GM18505 (cell line): ENCODE measurements at regions not wholly inside any gene's neighbourhood (a gene's known extent, or its start where the extent isn't known, plus 50 kb on each side); places are given as distances from the start of the nearest gene placed in this dataset.
"Not testable (repeated sequence)": the region's sequence is repeated elsewhere in the genome, so short reads cannot be mapped to it uniquely, and the experiment has no call there.

ENCODE experiments used
- ATAC-seq: cut with Tn5 transposase; IDR thresholded peaks from one replicate; pipeline ENCODE4 v1.9.1; 2021; ENCODE audit not compliant: unreplicated experiment
- POLR2A ChIP-seq: IDR thresholded peaks from 4 replicates; pipeline ENCODE4 v1.6.1; 2011; ENCODE audit warnings: borderline replicate concordance; ENCODE audit not compliant: insufficient read depth, insufficient read length; ENCODE audit errors: extremely low read depth

- no peak for ATAC-seq
- no peak for TF ChIP-seq POLR2A
Measured at GRCh38 chr3:56960234-56960917, 100.1 kb upstream of the SPATA12 start.

- TF ChIP-seq POLR2A = no peak
- no peak for ATAC-seq
Measured at GRCh38 chr3:56958879-56959278, 101.6 kb upstream of the SPATA12 start.

DNA sequence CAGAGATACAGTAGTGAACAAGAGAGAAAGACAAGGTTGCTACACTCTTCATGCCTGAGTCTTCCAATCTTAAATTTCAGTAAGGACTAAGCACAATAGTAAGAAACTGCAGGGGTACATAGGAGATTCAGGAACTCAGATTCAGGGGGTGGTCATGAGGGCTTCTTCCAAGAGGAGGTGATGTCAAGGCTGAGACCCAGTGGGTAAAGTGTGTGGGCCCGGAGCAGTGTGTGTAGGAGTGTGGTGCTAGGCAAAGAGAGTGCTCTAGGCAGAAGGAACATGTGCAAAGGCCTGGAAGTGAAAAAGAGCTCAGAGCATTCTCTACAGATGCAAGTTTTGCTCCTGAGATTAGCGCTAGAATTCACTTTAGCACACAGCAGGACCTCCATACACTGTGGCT lies 102.9 kb upstream of the SPATA12 start:
- ATAC-seq = no peak
- no peak for TF ChIP-seq POLR2A

DNA sequence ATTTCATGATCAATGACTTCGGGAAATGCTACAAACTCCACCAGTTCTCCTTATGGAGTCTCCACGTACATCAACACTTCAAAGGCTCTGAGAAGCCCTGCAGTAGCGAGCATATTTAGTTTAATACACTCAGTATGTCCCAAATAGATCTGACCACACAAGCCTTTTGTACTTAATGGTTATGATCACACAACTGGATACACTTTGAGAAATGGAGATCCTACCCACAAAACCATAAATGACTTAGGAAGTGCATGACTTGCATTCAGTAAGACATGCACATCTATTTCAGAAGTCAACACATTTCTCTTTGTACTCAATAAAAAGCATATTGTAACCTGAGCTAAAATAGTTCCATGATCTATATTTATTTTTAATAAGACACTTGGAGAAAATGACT lies 103.6 kb upstream of the SPATA12 start:
- ATAC-seq = no peak
- no peak for TF ChIP-seq POLR2A

DNA sequence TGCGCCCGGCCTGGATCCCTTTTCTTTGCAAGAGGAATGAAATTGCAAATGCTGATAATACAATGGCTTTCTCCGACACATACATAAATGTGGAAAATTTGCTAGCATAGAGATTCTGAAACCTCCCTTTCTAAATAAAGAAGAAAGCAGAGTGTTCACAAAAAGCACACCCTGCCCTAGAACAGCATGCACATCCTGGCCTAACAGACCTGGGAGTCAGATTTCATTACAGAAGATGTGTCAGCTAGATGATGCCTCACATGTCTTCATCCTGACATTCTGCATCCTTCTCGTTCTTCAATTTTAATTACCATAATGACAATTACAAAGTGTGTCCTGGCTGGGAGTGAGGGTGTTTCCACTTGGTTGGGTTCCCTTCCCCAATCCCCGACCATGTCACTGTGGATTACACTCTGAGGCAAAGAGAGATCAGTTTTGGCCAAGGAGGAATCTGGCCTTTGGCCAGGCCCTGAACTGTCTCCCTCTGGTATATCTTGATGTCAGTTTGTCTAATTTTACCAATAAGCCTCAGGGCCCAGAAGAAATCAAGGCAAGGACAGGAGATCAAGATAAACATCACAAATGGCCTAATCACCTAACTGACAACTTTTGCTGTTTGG lies 104.9 kb upstream of the SPATA12 start:
- no peak for TF ChIP-seq POLR2A
- ATAC-seq = no peak

DNA sequence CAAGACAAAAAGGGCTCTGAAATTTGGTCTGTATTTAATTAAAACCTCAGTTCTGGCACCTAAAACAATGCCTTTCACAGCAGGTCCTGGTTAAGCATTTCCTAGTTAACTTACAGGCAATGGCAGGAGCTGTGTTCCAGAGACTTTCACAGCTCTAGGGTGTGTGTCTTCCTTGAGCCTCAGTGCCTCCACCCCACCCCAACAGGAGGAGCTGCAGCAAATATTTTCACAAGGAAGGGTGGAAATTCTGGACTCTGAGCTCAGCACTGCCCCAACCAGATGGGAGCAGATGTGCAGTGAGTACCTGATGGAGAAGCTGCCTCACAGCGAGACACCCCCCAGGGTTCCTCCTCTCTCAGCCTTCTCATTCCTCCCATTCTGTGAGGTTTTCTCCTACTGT lies 106.3 kb upstream of the SPATA12 start:
- ATAC-seq = no peak
- TF ChIP-seq POLR2A = no peak

DNA sequence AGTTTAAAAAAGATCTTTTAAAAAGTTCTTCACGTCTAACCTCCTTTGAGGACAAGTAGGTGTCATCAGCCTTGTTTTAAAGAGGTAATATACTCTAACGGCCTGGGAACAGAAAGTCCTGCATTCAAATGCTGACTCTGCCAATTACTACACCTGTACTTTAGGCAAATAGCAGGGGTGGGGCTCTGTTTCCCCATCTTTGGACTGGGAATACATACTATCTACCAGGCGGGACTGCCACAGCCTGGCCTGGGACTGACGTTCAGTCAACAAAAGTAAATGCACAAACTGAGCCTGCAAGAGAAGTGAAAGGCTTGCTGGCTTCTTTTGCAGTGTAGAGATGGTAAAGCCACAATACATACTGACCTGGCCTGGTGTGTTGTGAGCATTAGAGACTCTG lies 107.6 kb upstream of the SPATA12 start:
- no peak for ATAC-seq
- no peak for TF ChIP-seq POLR2A

GRCh38 chr3:56952061-56952460 lies 108.4 kb upstream of the SPATA12 start:
- no peak for ATAC-seq
- TF ChIP-seq POLR2A = no peak

DNA sequence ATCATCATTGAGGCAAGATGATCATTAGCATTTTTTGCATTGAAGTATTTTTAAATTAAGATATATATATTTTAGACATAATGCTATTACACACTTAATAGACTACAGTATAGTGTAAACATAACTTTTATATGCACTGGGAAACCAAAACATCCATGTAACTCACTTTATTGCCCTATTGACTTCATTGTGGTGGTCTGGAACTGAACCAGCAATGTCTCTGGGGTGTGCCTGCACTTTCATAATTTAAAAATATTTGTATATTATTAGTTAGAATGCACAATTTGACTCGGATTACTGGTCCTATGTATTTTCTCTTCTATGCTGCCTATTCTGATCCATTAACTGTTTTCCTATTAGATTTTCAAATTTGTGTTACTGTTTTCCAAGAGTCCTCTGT lies 109.1 kb upstream of the SPATA12 start:
- no peak for TF ChIP-seq POLR2A
- ATAC-seq = no peak

DNA sequence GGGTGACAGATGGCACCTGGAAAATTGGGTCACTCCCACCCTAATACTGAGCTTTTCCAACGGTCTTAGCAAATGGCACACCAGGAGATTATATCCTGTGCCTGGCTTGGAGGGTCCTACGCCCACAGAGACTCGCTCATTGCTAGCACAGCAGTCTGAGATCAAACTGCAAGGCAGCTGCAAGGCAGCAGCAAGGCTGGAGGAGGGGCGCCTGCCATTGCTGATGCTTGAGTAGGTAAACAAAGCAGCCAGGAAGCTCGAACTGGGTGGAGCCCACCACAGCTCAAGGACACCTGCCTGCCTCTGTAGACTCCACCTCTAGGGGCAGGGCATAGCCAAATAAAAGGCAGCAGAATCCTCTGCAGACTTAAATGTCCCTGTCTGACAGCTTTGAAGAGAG lies 115.1 kb upstream of the SPATA12 start:
- ATAC-seq = not testable (repeated sequence)

- ATAC-seq = no peak
- no peak for TF ChIP-seq POLR2A
Measured at GRCh38 chr3:56942523-56942922, 117.9 kb upstream of the SPATA12 start.

DNA sequence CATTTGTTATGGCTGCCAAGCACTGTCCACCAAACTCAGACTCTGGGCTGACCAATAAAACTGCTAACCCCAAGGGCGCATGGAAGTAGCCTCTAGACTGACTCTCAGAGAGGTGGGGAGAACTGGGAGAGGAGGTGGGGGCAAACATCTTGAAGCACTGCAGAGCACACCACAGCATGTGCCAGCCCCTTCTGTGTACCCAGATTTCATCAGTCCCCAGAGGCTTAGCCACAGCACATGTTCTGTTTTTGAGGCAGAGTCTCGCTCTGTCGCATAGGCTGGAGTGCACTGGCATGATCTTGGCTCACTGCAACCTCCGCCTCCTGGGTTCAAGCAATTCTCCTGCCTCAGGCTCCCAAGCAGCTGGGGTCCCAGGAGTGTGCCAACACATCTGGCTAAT lies 119.5 kb upstream of the SPATA12 start:
- ATAC-seq = no peak
- no peak for TF ChIP-seq POLR2A

DNA sequence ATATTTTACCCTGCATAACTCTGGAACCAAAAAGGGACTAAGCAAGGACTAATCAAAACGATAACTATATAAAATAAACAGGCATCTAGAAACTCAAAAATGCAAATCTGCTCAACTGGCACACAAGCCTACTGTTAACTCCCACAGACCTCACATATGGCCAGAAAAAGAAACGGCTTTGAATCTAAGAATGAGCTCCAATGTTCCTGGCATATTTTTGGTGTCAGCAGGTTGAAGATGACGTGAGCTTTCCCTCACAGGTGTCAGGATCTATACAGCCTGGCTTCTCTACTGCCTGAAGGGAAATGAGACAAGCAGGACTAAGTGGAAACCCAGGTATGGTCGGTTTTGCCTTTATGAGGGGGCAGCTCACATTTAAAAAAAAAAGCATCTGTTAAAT lies 120.1 kb upstream of the SPATA12 start:
- TF ChIP-seq POLR2A = no peak
- ATAC-seq = no peak

DNA sequence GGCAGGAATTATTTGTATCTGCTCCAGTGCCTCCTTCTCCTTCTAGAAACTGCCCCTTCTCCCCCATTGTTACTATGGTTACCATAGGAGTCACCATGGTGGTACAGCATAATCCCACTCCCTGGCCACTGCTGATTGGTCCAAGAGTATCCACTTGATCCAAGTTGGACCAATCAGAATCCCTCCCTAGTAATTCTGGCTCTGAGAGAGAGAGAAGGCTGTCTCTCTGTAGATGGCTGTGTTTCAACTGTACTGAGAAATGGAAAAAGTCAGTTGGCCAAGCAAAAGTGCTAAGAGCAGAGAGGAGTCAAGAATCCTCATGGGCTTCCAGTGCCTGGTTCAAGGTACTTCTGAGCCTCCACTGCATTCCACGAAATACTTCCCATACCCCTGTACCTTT lies 120.6 kb upstream of the SPATA12 start:
- no peak for ATAC-seq
- TF ChIP-seq POLR2A = no peak

- no peak for ATAC-seq
- no peak for TF ChIP-seq POLR2A
Measured at GRCh38 chr3:56938530-56938929, 121.9 kb upstream of the SPATA12 start.

GRCh38 chr3:56937580-56937979 lies 122.9 kb upstream of the SPATA12 start:
- no peak for ATAC-seq
- no peak for TF ChIP-seq POLR2A

DNA sequence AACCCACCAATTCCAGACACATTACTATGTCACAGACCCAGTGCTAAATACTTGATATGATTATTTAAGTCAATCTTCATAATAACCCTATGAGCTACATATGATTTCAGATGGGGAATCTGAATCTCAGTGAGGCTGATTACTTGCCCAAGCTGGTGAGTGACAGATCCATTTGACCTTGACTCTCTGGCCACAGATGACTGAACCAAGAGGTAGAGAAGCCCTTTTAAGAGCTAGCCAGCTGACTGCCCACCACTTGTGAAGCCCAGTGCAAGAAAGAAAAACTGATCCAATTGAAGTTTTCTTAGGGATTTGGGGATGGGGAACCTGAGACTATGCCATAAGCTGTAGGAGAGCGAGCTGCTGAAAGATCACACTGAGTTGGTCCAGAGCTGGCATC lies 124.7 kb upstream of the SPATA12 start:
- no peak for ATAC-seq
- no peak for TF ChIP-seq POLR2A

- not testable (repeated sequence) for ATAC-seq
Measured at GRCh38 chr3:56934481-56934880, 126.0 kb upstream of the SPATA12 start.
